ENCODE measurements at regions not wholly inside any gene's neighbourhood (a gene's known extent, or its start where the extent isn't known, plus 50 kb on each side); places are given as distances from the start of the nearest gene placed in this dataset.

- no peak overlapping the region for H3K4me3 ChIP-seq (ENCODE audit: low read length)
- H3K27me3 ChIP-seq (ENCODE audit: low read length), result no peaks in the 10 kb centered on the region
- no peaks in the 10 kb centered on the region for H3K79me2 ChIP-seq (ENCODE audit: low read length)
- CTCF ChIA-PET, result no interaction called here
- H3K4me1 ChIP-seq (ENCODE audit: insufficient read depth, low read length), result peaks cover 13% of the 10 kb centered on the region
- no peaks in the 10 kb centered on the region for H3K36me3 ChIP-seq (ENCODE audit: low read depth, low read length)
- no TSS peak for BruUV-seq (replicated peaks)
- no peaks in the 10 kb centered on the region for H4K20me1 ChIP-seq (ENCODE audit: low read length)
- H3K4me2 ChIP-seq (ENCODE audit: low read length), result peak overlapping the region; percentile 23; the same call in 1 of the 2 replicates
- ATAC-seq (peak; percentile 67), DNase-seq (peak; percentile 71)
- no peaks in the 10 kb centered on the region for H3K9me2 ChIP-seq (replicated peaks; ENCODE audit: low read length)
- peaks cover 8% of the 10 kb centered on the region; the same call in 1 of the 2 replicates for H3K9me3 ChIP-seq (ENCODE audit: low read length)
- POLR2A ChIA-PET (ENCODE audit: unreplicated experiment), result no interaction called here
- H3K9ac ChIP-seq (ENCODE audit: low read length), result no peak overlapping the region
- H3F3A ChIP-seq (ENCODE audit: low read length, unreplicated experiment), result no peaks in the 10 kb centered on the region
- H3K27ac ChIP-seq (ENCODE audit: low read length), result no peak overlapping the region
- H2AFZ ChIP-seq (ENCODE audit: low read length), result no peak overlapping the region
- intact Hi-C loops (cut with micrococcal nuclease), result no loop called here
- TF ChIP-seq EZH2 (IDR thresholded peaks at IDR 0.05; ENCODE audit: low read length, unreplicated experiment), result no peak
- TF ChIP-seq CTCF (conservative IDR thresholded peaks at IDR 0.05; ENCODE audit: low read depth, low read length), result no peak
- TF ChIP-seq EZH2phosphoT487 (IDR thresholded peaks at IDR 0.05; ENCODE audit: borderline replicate concordance, low read length), result no peak
These were observed 63.8 kb upstream of the ZNF462 start for GRCh38 chr9:106799152-106799551.

- Histone ChIP-seq H3F3A (ENCODE audit: low read length, unreplicated experiment) (no peaks in the 10 kb centered on the region), H3K9ac (ENCODE audit: low read length) (no peak overlapping the region), H3K9me3 (ENCODE audit: low read length) (no peaks in the 10 kb centered on the region), H3K4me2 (ENCODE audit: low read length) (no peak overlapping the region), H3K4me3 (ENCODE audit: low read length) (no peak overlapping the region), H3K4me1 (ENCODE audit: insufficient read depth, low read length) (peaks cover 13% of the 10 kb centered on the region), H3K9me2 (replicated peaks; ENCODE audit: low read length) (no peaks in the 10 kb centered on the region), H3K27me3 (ENCODE audit: low read length) (no peaks in the 10 kb centered on the region), H2AFZ (ENCODE audit: low read length) (no peak overlapping the region), H4K20me1 (ENCODE audit: low read length) (no peaks in the 10 kb centered on the region), H3K79me2 (ENCODE audit: low read length) (no peaks in the 10 kb centered on the region), H3K36me3 (ENCODE audit: low read depth, low read length) (no peaks in the 10 kb centered on the region), H3K27ac (ENCODE audit: low read length) (no peak overlapping the region)
- TF ChIP-seq CTCF (conservative IDR thresholded peaks at IDR 0.05; ENCODE audit: low read depth, low read length), result no peak
- no peak for TF ChIP-seq EZH2 (IDR thresholded peaks at IDR 0.05; ENCODE audit: low read length, unreplicated experiment)
- no peak for TF ChIP-seq EZH2phosphoT487 (IDR thresholded peaks at IDR 0.05; ENCODE audit: borderline replicate concordance, low read length)
- DNase-seq, result peak; percentile 2
- no peak for ATAC-seq
- intact Hi-C loops (cut with micrococcal nuclease), result no loop called here
- ChIA-PET CTCF (no interaction called here), POLR2A (ENCODE audit: unreplicated experiment) (no interaction called here)
- BruUV-seq (replicated peaks), result no TSS peak
These were observed 62.2 kb upstream of the ZNF462 start for GRCh38 chr9:106800701-106801270.

- POLR2A ChIA-PET (ENCODE audit: unreplicated experiment), result no interaction called here
- CTCF ChIA-PET, result no interaction called here
- BruUV-seq (replicated peaks), result no TSS peak
These were observed 61.1 kb upstream of the ZNF462 start for GRCh38 chr9:106801816-106802215.

More at GRCh38 chr9:106801816-106802215, 61.1 kb upstream of the ZNF462 start:
- no peaks in the 10 kb centered on the region for H3K9me3 ChIP-seq (ENCODE audit: low read length)
- no peak for DNase-seq
- no peaks in the 10 kb centered on the region for H3K36me3 ChIP-seq (ENCODE audit: low read depth, low read length)
- H3K27me3 ChIP-seq (ENCODE audit: low read length), result no peaks in the 10 kb centered on the region
- no peaks in the 10 kb centered on the region for H3F3A ChIP-seq (ENCODE audit: low read length, unreplicated experiment)
- H3K79me2 ChIP-seq (ENCODE audit: low read length), result no peaks in the 10 kb centered on the region
- H3K4me3 ChIP-seq (ENCODE audit: low read length), result no peak overlapping the region
- ATAC-seq, result no peak
- H3K9me2 ChIP-seq (replicated peaks; ENCODE audit: low read length), result no peaks in the 10 kb centered on the region
- H2AFZ ChIP-seq (ENCODE audit: low read length), result no peak overlapping the region
- no peak overlapping the region for H3K4me2 ChIP-seq (ENCODE audit: low read length)
- peaks cover 13% of the 10 kb centered on the region for H3K4me1 ChIP-seq (ENCODE audit: insufficient read depth, low read length)
- intact Hi-C loops (cut with micrococcal nuclease), result no loop called here
- no peak overlapping the region for H3K9ac ChIP-seq (ENCODE audit: low read length)
- TF ChIP-seq EZH2phosphoT487 (IDR thresholded peaks at IDR 0.05; ENCODE audit: borderline replicate concordance, low read length) (no peak), EZH2 (IDR thresholded peaks at IDR 0.05; ENCODE audit: low read length, unreplicated experiment) (no peak), CTCF (conservative IDR thresholded peaks at IDR 0.05; ENCODE audit: low read depth, low read length) (no peak)
- H3K27ac ChIP-seq (ENCODE audit: low read length), result no peak overlapping the region
- no peaks in the 10 kb centered on the region for H4K20me1 ChIP-seq (ENCODE audit: low read length)
